ENCODE measurements at regions not wholly inside any gene's neighbourhood (a gene's known extent, or its start where the extent isn't known, plus 50 kb on each side); places are given as distances from the start of the nearest gene placed in this dataset.
"Not testable (repeated sequence)": the region's sequence is repeated elsewhere in the genome, so short reads cannot be mapped to it uniquely, and the experiment has no call there.

DNA sequence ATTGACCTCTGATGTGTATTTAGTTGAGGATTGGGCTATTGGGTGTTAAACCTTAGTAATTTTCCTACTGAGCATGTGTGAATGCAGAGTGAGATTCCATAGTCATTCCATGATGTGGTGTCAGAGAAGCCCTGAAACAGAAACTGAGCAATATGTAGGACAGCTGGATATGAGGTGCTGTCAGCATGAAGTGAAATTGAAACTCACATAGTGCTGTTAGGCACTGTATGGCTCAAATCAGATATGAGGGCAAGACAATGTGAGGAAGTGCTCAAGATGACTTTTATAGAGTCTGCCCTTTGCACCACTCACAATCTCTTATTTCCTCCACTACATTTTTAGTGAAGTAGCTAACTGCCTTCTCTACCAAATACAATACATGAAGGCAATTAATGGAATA lies 188.3 kb downstream of the SH3BGRL start:
- H3K27me3 ChIP-seq (replicated peaks) = no peaks in the 10 kb centered on the region
- in situ Hi-C loops (cut with HindIII; ENCODE audit: low pct_ligation_motif_present, low sequenced_read_pairs) = no loop called here
- TF ChIP-seq, protein P1, sequence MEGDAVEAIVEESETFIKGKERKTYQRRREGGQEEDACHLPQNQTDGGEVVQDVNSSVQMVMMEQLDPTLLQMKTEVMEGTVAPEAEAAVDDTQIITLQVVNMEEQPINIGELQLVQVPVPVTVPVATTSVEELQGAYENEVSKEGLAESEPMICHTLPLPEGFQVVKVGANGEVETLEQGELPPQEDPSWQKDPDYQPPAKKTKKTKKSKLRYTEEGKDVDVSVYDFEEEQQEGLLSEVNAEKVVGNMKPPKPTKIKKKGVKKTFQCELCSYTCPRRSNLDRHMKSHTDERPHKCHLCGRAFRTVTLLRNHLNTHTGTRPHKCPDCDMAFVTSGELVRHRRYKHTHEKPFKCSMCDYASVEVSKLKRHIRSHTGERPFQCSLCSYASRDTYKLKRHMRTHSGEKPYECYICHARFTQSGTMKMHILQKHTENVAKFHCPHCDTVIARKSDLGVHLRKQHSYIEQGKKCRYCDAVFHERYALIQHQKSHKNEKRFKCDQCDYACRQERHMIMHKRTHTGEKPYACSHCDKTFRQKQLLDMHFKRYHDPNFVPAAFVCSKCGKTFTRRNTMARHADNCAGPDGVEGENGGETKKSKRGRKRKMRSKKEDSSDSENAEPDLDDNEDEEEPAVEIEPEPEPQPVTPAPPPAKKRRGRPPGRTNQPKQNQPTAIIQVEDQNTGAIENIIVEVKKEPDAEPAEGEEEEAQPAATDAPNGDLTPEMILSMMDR (IDR thresholded peaks at IDR 0.05; ENCODE audit: low read depth, low read length, missing control alignments) = no peak
- H3K4me3 ChIP-seq (ENCODE audit: low read depth, low read length) = no peak overlapping the region
- H3K36me3 ChIP-seq (replicated peaks) = no peaks in the 10 kb centered on the region
- H3K27ac ChIP-seq = no peak overlapping the region
- no peak for DNase-seq

DNA sequence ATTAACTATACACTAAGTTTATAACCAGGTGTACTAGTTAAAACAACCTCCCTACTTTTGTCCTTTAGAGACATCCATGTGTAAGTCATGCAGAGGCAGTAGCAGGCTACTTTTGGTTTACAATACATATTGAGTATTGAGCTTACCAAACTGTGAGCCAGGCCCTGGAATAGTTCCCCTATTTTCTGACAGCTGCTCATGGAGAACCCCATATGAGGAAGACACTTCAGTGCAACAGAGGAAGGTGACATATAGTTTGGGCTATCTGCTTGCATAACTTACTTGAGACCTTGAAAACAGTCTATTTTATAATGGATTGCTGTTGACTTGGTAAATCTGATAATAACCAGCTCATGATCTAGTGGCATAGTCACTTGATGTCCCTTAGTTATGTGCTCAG lies 190.5 kb downstream of the SH3BGRL start:
- H3K4me3 ChIP-seq (ENCODE audit: low read depth, low read length) = no peak overlapping the region
- no peak for DNase-seq
- in situ Hi-C loops (cut with HindIII; ENCODE audit: low pct_ligation_motif_present, low sequenced_read_pairs) = no loop called here
- no peaks in the 10 kb centered on the region for H3K36me3 ChIP-seq (replicated peaks)
- H3K27ac ChIP-seq = no peak overlapping the region
- H3K27me3 ChIP-seq (replicated peaks) = no peaks in the 10 kb centered on the region
- TF ChIP-seq, protein P1 (IDR thresholded peaks at IDR 0.05; ENCODE audit: low read depth, low read length, missing control alignments) = no peak

DNA sequence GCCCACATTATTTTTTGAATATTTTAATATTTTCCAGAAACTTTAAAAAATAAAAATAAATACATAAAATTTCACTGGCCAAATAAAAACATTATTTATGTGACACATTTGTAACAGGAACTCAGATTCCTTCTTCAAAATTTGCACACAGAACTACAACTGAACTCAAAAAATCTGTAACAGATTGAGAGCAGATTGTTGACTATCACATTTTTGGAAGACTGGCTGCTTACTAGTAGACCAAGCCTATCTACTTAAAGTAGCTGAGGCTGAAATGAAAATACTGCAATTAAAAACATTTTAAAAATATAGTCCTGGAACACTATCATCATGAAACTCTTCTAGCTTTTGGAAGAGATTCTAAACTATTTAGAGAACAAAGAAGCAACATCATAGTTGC lies 203.9 kb downstream of the SH3BGRL start:
- TF ChIP-seq, protein P1 (IDR thresholded peaks at IDR 0.05; ENCODE audit: low read depth, low read length, missing control alignments) = no peak
- H3K27ac ChIP-seq = no peak overlapping the region
- in situ Hi-C loops (cut with HindIII; ENCODE audit: low pct_ligation_motif_present, low sequenced_read_pairs) = no loop called here
- H3K36me3 ChIP-seq (replicated peaks) = no peaks in the 10 kb centered on the region
- DNase-seq = no peak
- no peaks in the 10 kb centered on the region for H3K27me3 ChIP-seq (replicated peaks)
- H3K4me3 ChIP-seq (ENCODE audit: low read depth, low read length) = no peak overlapping the region

DNA sequence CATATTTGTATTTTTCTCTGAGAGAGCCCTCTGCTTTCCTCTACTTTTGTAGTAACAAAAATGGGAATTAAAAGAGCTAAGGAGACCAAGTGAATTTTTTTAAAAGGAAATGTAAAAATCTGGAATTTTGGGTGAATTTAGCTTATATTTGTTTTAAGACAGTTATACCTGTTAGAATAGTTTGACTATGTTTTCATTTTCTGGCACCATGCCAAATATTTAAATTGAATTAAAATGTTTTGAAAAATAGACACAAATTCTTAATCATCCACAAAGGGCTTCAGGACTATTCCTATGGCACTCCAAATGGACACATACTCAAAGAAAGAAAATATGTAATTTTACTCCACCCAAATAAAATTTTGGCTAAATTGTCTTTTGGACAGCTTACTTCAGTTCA lies 209.6 kb downstream of the SH3BGRL start:
- in situ Hi-C loops (cut with HindIII; ENCODE audit: low pct_ligation_motif_present, low sequenced_read_pairs) = no loop called here
- Histone ChIP-seq H3K27me3 (replicated peaks) (no peaks in the 10 kb centered on the region), H3K27ac (no peak overlapping the region), H3K36me3 (replicated peaks) (no peaks in the 10 kb centered on the region), H3K4me3 (ENCODE audit: low read depth, low read length) (no peak overlapping the region)
- TF ChIP-seq, protein P1 (IDR thresholded peaks at IDR 0.05; ENCODE audit: low read depth, low read length, missing control alignments) = no peak
- no peak for DNase-seq

DNA sequence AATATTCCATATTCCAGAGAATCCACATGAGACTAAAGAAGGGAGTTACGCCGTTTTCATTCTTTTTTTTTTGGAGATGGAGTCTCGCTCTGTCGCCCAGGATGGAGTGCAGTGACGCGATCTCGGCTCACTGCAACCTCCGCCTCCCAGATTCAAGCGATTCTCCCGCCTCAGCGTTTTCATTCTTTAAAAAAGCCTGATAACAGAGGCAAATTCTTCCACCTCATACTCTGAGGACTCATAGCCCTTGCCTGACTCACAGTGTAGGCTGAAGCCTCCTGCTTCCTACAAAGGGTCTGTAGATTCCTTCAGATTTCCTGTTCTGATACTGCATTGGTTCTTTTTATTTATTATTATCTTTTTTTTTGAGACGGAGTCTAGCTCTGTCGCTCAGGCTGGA lies 210.5 kb downstream of the SH3BGRL start:
- Histone ChIP-seq H3K27me3 (replicated peaks) (no peaks in the 10 kb centered on the region), H3K27ac (no peak overlapping the region), H3K36me3 (replicated peaks) (no peaks in the 10 kb centered on the region), H3K4me3 (ENCODE audit: low read depth, low read length) (no peak overlapping the region)
- no peak for DNase-seq
- in situ Hi-C loops (cut with HindIII; ENCODE audit: low pct_ligation_motif_present, low sequenced_read_pairs) = no loop called here
- TF ChIP-seq, protein P1 (IDR thresholded peaks at IDR 0.05; ENCODE audit: low read depth, low read length, missing control alignments) = no peak

DNA sequence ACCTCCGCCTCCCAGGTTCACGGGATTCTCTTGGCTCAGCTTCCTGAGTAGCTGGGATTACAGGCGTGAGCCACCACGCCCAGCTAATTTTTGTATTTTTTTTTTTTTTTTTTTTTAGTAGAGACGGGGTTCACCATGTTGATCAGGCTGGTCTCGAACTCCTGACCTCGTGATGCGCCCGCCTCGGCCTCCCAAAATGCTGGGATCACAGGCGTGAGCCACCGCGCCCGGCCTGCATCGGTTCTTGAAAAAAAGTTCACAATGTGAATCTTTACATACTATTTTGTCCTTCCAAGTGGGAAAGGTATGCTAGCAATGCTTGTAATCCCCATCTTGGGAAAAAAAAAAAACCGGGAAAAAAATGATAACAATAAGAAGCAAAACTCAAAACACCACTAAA lies 211.0 kb downstream of the SH3BGRL start:
- DNase-seq; H3K36me3 ChIP-seq (replicated peaks); in situ Hi-C loops (cut with HindIII; ENCODE audit: low pct_ligation_motif_present, low sequenced_read_pairs); H3K27me3 ChIP-seq (replicated peaks); H3K4me3 ChIP-seq (ENCODE audit: low read depth, low read length); H3K27ac ChIP-seq: not testable (repeated sequence)
